WTC11 (cell line): ENCODE measurements at regions not wholly inside any gene's neighbourhood (a gene's known extent, or its start where the extent isn't known, plus 50 kb on each side); places are given as distances from the start of the nearest gene placed in this dataset.

Experiments
- ATAC-seq: fragments of 200-7000 bp; cut with Tn5 transposase; 2 replicates; pipeline ENCODE4 v1.10.0; 2021; ENCODE audit warnings: mild to moderate bottlenecking, moderate library complexity
- CTCF ChIA-PET: fragments of 300-600 bp; sonication (Branson Sonifier 250); formaldehyde crosslinking; loops from one replicate; lab custom pipeline; 2021; ENCODE audit warnings: antibody characterized with exemption; lab: Charles Lee
- POLR2A ChIA-PET: fragments of 350-600 bp; sonication (Branson Sonifier 250); formaldehyde crosslinking; loops from one replicate; lab custom pipeline; 2021; ENCODE audit warnings: antibody characterized with exemption; lab: Charles Lee
- DNase-seq: peaks from one replicate; pipeline ENCODE4 v3.0.0; 2021; ENCODE audit warnings: low spot score
- H3K27ac Mint-ChIP-seq: 2 replicates; pipeline ENCODE4 v1.8.0; 2021; ENCODE audit warnings: mixed read lengths
- H3K27me3 Mint-ChIP-seq: 2 replicates; pipeline ENCODE4 v1.8.0; 2021; ENCODE audit warnings: low read depth, mild to moderate bottlenecking, moderate library complexity, mixed read lengths
- H3K36me3 Mint-ChIP-seq: 2 replicates; pipeline ENCODE4 v1.8.0; 2021; ENCODE audit warnings: mixed read lengths
- H3K4me1 Mint-ChIP-seq: 2 replicates; pipeline ENCODE4 v1.8.0; 2022; ENCODE audit warnings: mixed read lengths
- H3K4me3 Mint-ChIP-seq: 2 replicates; pipeline ENCODE4 v1.8.0; 2021; ENCODE audit warnings: mild to moderate bottlenecking, moderate library complexity, mixed read lengths
- H3K9me3 Mint-ChIP-seq: 2 replicates; pipeline ENCODE4 v1.8.0; 2021; ENCODE audit warnings: mixed read lengths
- ATF1 ChIP-seq: sonication (generic); formaldehyde crosslinking; IDR thresholded peaks from 2 replicates; pipeline ENCODE4 v1.8.1; 2023; ENCODE audit warnings: mild to moderate bottlenecking, moderate library complexity, missing genetic modification reagents
- CREM ChIP-seq: sonication (generic); formaldehyde crosslinking; IDR thresholded peaks from 2 replicates; pipeline ENCODE4 v1.8.1; 2022; ENCODE audit warnings: mild to moderate bottlenecking, missing genetic modification reagents, moderate library complexity
- FOXK1 ChIP-seq: sonication (generic); formaldehyde crosslinking; IDR thresholded peaks from 2 replicates; pipeline ENCODE4 v1.8.0; 2022; ENCODE audit warnings: mild to moderate bottlenecking, moderate library complexity, missing genetic modification reagents
- FOXP1 ChIP-seq: sonication (generic); formaldehyde crosslinking; IDR thresholded peaks from 2 replicates; pipeline ENCODE4 v1.8.0; 2022; ENCODE audit warnings: missing genetic modification reagents, mild to moderate bottlenecking, moderate library complexity, borderline replicate concordance
- JAZF1 ChIP-seq: fragments of 250-450 bp; sonication (Bioruptor Pico); IDR thresholded peaks from 2 replicates; pipeline ENCODE4 v1.9.0; 2021; ENCODE audit warnings: moderate library complexity, mild to moderate bottlenecking, inconsistent platforms
- MXD4 ChIP-seq: fragments of 250-450 bp; sonication (Bioruptor Pico); IDR thresholded peaks from 2 replicates; pipeline ENCODE4 v1.8.0; 2021; ENCODE audit warnings: mild to moderate bottlenecking, moderate library complexity, borderline replicate concordance
- MYBL2 ChIP-seq: sonication (generic); formaldehyde crosslinking; IDR thresholded peaks from 2 replicates; pipeline ENCODE4 v1.8.1; 2023; ENCODE audit warnings: mild to moderate bottlenecking, moderate library complexity, missing genetic modification reagents
- OVOL2 ChIP-seq: fragments of 250-450 bp; sonication (Bioruptor Pico); IDR thresholded peaks from 2 replicates; pipeline ENCODE4 v1.9.0; 2021; ENCODE audit warnings: mild to moderate bottlenecking, borderline replicate concordance
- PRRX2 ChIP-seq: fragments of 250-450 bp; sonication (Bioruptor Pico); IDR thresholded peaks from 2 replicates; pipeline ENCODE4 v1.8.0; 2021; ENCODE audit warnings: mild to moderate bottlenecking
- SMAD3 ChIP-seq: sonication (generic); formaldehyde crosslinking; IDR thresholded peaks from 2 replicates; pipeline ENCODE4 v1.8.0; 2022; ENCODE audit warnings: missing genetic modification reagents, mild to moderate bottlenecking, borderline replicate concordance
- SMAD4 ChIP-seq: sonication (generic); formaldehyde crosslinking; IDR thresholded peaks from 2 replicates; pipeline ENCODE4 v1.8.0; 2022; ENCODE audit warnings: mild to moderate bottlenecking, missing genetic modification reagents
- TP53 ChIP-seq: sonication (generic); formaldehyde crosslinking; IDR thresholded peaks from 2 replicates; pipeline ENCODE4 v1.8.1; 2023; ENCODE audit warnings: mild to moderate bottlenecking, missing genetic modification reagents
- ZNF121 ChIP-seq: sonication (generic); formaldehyde crosslinking; IDR thresholded peaks from 2 replicates; pipeline ENCODE4 v1.8.0; 2023; ENCODE audit warnings: missing genetic modification reagents
- ZNF317 ChIP-seq: sonication (generic); formaldehyde crosslinking; IDR thresholded peaks from 2 replicates; pipeline ENCODE4 v1.8.1; 2023; ENCODE audit warnings: low read depth, mild to moderate bottlenecking, moderate library complexity, missing genetic modification reagents, borderline replicate concordance
- ZNF423 ChIP-seq: fragments of 250-450 bp; sonication (Bioruptor Pico); IDR thresholded peaks from 2 replicates; pipeline ENCODE4 v2.1.2; 2022; ENCODE audit warnings: mild to moderate bottlenecking, moderate library complexity
- TF ChIP-seq, protein P1 (sequence below): sonication (generic); formaldehyde crosslinking; IDR thresholded peaks from 2 replicates; pipeline ENCODE4 v1.8.1; 2022; ENCODE audit warnings: low read depth, mild to moderate bottlenecking, moderate library complexity, missing genetic modification reagents, borderline replicate concordance
- TF ChIP-seq, protein P2 (sequence below): sonication (generic); formaldehyde crosslinking; IDR thresholded peaks from 2 replicates; pipeline ENCODE4 v1.8.0; 2023; ENCODE audit warnings: missing genetic modification reagents
- TF ChIP-seq, protein P3 (sequence below): sonication (generic); formaldehyde crosslinking; IDR thresholded peaks from 2 replicates; pipeline ENCODE4 v1.8.0; 2022; ENCODE audit warnings: mild to moderate bottlenecking, missing genetic modification reagents
- TF ChIP-seq, protein P4 (sequence below): sonication (generic); formaldehyde crosslinking; IDR thresholded peaks from 2 replicates; pipeline ENCODE4 v1.8.1; 2022; ENCODE audit warnings: missing genetic modification reagents, borderline replicate concordance
- TF ChIP-seq, protein P5 (sequence below): fragments of 200-600 bp; IDR thresholded peaks from 2 replicates; pipeline ENCODE4 v1.8.0; 2022; ENCODE audit warnings: antibody characterized with exemption

DNA sequence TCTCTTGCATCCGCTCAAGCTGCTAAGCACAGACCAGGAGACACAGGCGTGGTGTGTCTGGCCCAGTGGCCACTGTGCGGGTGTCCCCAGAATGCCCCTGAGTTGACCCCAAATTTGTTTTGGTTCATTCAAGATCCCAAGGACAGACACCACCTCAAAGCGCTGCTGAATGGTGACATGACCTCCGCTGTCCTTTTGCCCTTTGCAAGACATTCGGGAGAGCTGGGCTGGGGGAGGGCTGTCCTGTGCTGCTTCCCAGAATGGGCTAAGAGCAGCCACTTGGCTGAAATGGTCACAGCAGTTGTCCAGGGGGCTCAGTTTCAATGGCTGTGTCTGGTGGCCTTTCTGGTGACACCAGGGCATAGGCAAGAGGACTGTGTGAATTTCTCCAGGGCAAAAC, 84.1 kb downstream of the SMIM21 start (continued):
- TF ChIP-seq, protein P1, sequence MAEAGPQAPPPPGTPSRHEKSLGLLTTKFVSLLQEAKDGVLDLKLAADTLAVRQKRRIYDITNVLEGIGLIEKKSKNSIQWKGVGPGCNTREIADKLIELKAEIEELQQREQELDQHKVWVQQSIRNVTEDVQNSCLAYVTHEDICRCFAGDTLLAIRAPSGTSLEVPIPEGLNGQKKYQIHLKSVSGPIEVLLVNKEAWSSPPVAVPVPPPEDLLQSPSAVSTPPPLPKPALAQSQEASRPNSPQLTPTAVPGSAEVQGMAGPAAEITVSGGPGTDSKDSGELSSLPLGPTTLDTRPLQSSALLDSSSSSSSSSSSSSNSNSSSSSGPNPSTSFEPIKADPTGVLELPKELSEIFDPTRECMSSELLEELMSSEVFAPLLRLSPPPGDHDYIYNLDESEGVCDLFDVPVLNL (CRISPR knock-in tag), result no peak
- no peak for TF ChIP-seq SMAD3 (CRISPR knock-in tag)
- TF ChIP-seq, protein P2, sequence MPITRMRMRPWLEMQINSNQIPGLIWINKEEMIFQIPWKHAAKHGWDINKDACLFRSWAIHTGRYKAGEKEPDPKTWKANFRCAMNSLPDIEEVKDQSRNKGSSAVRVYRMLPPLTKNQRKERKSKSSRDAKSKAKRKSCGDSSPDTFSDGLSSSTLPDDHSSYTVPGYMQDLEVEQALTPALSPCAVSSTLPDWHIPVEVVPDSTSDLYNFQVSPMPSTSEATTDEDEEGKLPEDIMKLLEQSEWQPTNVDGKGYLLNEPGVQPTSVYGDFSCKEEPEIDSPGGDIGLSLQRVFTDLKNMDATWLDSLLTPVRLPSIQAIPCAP (CRISPR knock-in tag), result no peak

DNA sequence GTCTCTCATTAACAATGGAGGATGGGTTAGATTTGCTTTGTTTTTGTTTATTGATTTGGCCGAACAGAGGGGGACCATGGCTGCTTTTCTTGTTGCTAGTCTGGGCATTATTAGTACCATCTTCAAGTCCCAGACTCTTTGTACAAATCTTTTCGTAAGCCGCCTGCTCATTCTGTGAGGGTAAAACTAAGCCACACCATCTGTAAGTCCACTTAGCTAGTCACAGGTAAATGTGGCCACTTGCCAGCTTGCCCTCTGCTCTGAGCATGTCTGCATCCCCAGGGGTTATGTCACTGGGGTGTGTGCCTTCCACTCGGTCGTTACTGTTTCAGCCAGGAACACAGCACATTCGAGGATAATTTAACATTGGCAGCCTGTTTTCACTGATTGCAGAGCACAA, 85.6 kb downstream of the SMIM21 start:
- no peak overlapping the region for H3K27ac Mint-ChIP-seq
- ChIA-PET POLR2A (no interaction called here), CTCF (interaction anchor here (0.5 to 0.6 kb wide), 2 partner anchors 940 to 1177 kb away, joined by 3 read pairs; no protein-coding TSS in a partner anchor)
- no peaks in the 10 kb centered on the region for H3K27me3 Mint-ChIP-seq
- H3K4me1 Mint-ChIP-seq, result peaks cover 28% of the 10 kb centered on the region
- DNase-seq (no peak), ATAC-seq (no peak)
- TF ChIP-seq SMAD4 (CRISPR knock-in tag), result no peak
- no peak for TF ChIP-seq CREM (CRISPR knock-in tag)
- TF ChIP-seq TP53 (CRISPR knock-in tag), result no peak
- TF ChIP-seq JAZF1 (CRISPR knock-in tag), result no peak
- TF ChIP-seq, protein P3, sequence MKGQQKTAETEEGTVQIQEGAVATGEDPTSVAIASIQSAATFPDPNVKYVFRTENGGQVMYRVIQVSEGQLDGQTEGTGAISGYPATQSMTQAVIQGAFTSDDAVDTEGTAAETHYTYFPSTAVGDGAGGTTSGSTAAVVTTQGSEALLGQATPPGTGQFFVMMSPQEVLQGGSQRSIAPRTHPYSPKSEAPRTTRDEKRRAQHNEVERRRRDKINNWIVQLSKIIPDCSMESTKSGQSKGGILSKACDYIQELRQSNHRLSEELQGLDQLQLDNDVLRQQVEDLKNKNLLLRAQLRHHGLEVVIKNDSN (CRISPR knock-in tag), result no peak
- no peak for TF ChIP-seq SMAD3 (CRISPR knock-in tag)
- TF ChIP-seq MXD4, result no peak
- TF ChIP-seq ZNF121, result no peak
- no peak for TF ChIP-seq MYBL2
- TF ChIP-seq ZNF317, result no peak
- no peak for TF ChIP-seq PRRX2 (CRISPR knock-in tag)
- TF ChIP-seq, protein P4, sequence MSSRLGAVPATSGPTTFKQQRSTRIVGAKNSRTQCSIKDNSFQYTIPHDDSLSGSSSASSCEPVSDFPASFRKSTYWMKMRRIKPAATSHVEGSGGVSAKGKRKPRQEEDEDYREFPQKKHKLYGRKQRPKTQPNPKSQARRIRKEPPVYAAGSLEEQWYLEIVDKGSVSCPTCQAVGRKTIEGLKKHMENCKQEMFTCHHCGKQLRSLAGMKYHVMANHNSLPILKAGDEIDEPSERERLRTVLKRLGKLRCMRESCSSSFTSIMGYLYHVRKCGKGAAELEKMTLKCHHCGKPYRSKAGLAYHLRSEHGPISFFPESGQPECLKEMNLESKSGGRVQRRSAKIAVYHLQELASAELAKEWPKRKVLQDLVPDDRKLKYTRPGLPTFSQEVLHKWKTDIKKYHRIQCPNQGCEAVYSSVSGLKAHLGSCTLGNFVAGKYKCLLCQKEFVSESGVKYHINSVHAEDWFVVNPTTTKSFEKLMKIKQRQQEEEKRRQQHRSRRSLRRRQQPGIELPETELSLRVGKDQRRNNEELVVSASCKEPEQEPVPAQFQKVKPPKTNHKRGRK (CRISPR knock-in tag), result no peak
- TF ChIP-seq ZNF423 (CRISPR knock-in tag), result no peak
- TF ChIP-seq OVOL2, result no peak
- no peak for TF ChIP-seq FOXK1 (CRISPR knock-in tag)
- no peak for TF ChIP-seq FOXP1
- TF ChIP-seq, protein P5, sequence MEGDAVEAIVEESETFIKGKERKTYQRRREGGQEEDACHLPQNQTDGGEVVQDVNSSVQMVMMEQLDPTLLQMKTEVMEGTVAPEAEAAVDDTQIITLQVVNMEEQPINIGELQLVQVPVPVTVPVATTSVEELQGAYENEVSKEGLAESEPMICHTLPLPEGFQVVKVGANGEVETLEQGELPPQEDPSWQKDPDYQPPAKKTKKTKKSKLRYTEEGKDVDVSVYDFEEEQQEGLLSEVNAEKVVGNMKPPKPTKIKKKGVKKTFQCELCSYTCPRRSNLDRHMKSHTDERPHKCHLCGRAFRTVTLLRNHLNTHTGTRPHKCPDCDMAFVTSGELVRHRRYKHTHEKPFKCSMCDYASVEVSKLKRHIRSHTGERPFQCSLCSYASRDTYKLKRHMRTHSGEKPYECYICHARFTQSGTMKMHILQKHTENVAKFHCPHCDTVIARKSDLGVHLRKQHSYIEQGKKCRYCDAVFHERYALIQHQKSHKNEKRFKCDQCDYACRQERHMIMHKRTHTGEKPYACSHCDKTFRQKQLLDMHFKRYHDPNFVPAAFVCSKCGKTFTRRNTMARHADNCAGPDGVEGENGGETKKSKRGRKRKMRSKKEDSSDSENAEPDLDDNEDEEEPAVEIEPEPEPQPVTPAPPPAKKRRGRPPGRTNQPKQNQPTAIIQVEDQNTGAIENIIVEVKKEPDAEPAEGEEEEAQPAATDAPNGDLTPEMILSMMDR, result no peak
- no peak overlapping the region for H3K4me3 Mint-ChIP-seq
- no peaks in the 10 kb centered on the region for H3K9me3 Mint-ChIP-seq
- H3K36me3 Mint-ChIP-seq, result no peaks in the 10 kb centered on the region

DNA sequence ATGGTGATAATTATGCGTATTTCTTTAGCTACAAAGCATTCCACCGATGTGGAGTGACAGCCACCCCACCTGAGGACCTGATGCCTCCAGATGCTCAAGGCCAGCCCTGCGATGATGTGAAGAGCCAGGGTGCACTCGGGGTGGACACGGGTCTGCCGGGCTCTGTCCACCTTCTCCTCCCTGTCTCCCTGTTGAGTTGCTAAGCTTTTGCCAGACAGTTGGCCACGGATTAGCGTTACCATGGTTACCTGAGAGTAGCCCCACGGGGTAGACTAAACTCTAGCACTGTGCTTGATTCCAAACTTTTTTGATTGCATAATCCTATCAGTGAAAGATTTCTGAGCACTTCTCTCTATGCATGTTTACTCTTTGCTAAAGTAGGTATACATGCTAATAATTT, 86.2 kb downstream of the SMIM21 start:
- Mint-ChIP-seq H3K27ac (no peak overlapping the region), H3K4me3 (no peak overlapping the region), H3K36me3 (no peaks in the 10 kb centered on the region), H3K9me3 (no peaks in the 10 kb centered on the region), H3K27me3 (no peaks in the 10 kb centered on the region), H3K4me1 (peaks cover 28% of the 10 kb centered on the region)
- POLR2A ChIA-PET, result no interaction called here
- DNase-seq (no peak), ATAC-seq (no peak)
- TF ChIP-seq ZNF423 (CRISPR knock-in tag) (no peak), ATF1 (CRISPR knock-in tag) (no peak)
- CTCF ChIA-PET, result interaction anchor here (0.5 kb wide), 1 partner anchor 1178 kb away, joined by 3 read pairs; no protein-coding TSS in a partner anchor
